Colonic mucosa (tissue), 4 donors: ENCODE measurements at regions not wholly inside any gene's neighbourhood (a gene's known extent, or its start where the extent isn't known, plus 50 kb on each side); places are given as distances from the start of the nearest gene placed in this dataset.

Experiments used
- DNase-seq: peaks from one replicate; pipeline ENCODE4 v3.0.0-alpha.2; 2020
- H3K27ac ChIP-seq: fragments of 200-600 bp; one replicate; pipeline ENCODE4 v1.8.0; 2021
- H3K27me3 ChIP-seq: fragments of 200-600 bp; one replicate; pipeline ENCODE4 v1.8.0; 2021
- H3K36me3 ChIP-seq: fragments of 200-600 bp; one replicate; pipeline ENCODE4 v1.8.0; 2021
- H3K4me1 ChIP-seq: fragments of 200-600 bp; one replicate; pipeline ENCODE4 v1.8.0; 2021; ENCODE audit warnings: mild to moderate bottlenecking
- H3K4me3 ChIP-seq: fragments of 200-600 bp; one replicate; pipeline ENCODE4 v1.8.0; 2021
- H3K9ac ChIP-seq, 2 donors: one replicate each; pipeline ENCODE4 v1.7.0; 2013; ENCODE audit warnings: control low read depth in 2 of 2, low read depth in 2 of 2, low read length in 2 of 2
- H3K9me3 ChIP-seq: fragments of 200-600 bp; one replicate; pipeline ENCODE4 v1.8.0; 2021
- intact Hi-C: fragments of 100-400 bp; cut with DNase I; formaldehyde crosslinking; loops from one replicate; pipeline ENCODE4 v1.14.1; 2022
- TF ChIP-seq, protein P1 (sequence below): fragments of 200-600 bp; IDR thresholded peaks from one replicate; pipeline ENCODE4 v1.8.0; 2022; ENCODE audit warnings: antibody characterized with exemption, mild to moderate bottlenecking
- donor health status: healthy.
- donor health status: DM: no; HTN: no; CAD: no.
- donor health status: DM: no; HTN: no; CAD: no.

DNA sequence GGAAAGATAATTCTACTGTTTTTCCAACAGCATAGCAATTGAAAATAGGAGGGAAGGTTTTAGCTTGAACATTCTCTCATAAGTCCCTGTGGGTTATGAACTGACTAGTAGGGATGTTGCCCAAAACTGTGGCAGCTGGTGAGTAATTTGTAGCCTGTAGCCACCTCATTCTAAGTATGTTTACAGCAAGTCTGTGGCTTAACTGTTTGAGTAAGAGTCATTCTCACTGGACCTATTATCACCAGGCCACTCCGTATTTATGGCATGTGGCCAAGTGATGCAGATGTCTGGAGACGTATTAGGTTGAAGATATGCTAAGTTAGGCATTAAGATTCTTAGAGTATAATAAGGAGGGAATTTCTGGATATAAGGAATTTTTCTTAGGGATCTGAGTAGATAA, 458.3 kb downstream of the ETNK1 start:
- H3K36me3 ChIP-seq = no peaks in the 10 kb centered on the region
- no peak overlapping the region for H3K4me3 ChIP-seq
- no peak for DNase-seq
- no peak overlapping the region for H3K27ac ChIP-seq
- no peaks in the 10 kb centered on the region for H3K9me3 ChIP-seq
- intact Hi-C loops = no loop called here
- H3K9ac ChIP-seq = no peak overlapping the region
- H3K4me1 ChIP-seq = no peaks in the 10 kb centered on the region
- no peaks in the 10 kb centered on the region for H3K27me3 ChIP-seq
- TF ChIP-seq, protein P1, sequence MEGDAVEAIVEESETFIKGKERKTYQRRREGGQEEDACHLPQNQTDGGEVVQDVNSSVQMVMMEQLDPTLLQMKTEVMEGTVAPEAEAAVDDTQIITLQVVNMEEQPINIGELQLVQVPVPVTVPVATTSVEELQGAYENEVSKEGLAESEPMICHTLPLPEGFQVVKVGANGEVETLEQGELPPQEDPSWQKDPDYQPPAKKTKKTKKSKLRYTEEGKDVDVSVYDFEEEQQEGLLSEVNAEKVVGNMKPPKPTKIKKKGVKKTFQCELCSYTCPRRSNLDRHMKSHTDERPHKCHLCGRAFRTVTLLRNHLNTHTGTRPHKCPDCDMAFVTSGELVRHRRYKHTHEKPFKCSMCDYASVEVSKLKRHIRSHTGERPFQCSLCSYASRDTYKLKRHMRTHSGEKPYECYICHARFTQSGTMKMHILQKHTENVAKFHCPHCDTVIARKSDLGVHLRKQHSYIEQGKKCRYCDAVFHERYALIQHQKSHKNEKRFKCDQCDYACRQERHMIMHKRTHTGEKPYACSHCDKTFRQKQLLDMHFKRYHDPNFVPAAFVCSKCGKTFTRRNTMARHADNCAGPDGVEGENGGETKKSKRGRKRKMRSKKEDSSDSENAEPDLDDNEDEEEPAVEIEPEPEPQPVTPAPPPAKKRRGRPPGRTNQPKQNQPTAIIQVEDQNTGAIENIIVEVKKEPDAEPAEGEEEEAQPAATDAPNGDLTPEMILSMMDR = no peak

DNA sequence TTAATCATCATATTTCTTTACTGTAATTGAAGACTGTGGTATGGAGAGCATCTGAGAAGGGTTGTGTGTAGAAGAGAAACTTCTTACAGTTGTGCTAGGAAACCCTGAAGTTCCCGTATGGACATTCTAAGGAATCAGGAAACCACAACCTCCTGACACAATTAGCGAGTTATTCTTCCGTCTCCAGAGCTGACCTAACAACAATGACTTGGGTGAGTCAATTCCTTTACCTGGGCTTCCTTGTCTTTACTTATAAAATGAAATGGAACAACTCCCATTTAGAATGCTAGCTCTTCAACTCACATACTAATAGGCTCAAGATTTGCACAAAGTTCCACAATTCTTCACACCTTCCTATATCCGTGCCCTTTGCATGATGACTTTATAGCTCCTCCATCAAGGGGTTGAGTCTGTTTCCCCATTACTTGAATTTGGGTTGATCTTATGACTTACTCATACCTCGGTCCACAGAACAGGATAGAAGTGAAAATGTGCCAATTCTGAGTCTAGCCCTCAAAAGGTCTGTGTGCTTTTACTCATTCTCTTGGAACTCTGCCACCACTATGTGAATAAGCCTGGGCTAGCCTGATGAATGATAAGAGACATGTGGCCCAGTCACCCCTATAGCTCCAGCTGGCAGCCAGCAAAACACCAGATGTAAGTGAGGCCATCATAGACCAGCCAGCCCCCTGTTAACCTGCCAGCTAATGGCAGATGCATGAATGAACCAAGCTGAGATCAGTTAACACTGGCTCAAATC, 459.4 kb downstream of the ETNK1 start:
- Histone ChIP-seq H3K9me3 (no peaks in the 10 kb centered on the region), H3K4me3 (no peak overlapping the region), H3K9ac (no peak overlapping the region), H3K36me3 (no peaks in the 10 kb centered on the region), H3K27me3 (no peaks in the 10 kb centered on the region), H3K4me1 (no peaks in the 10 kb centered on the region), H3K27ac (no peak overlapping the region)
- no peak for DNase-seq
- TF ChIP-seq, protein P1 = no peak
- intact Hi-C loops = no loop called here

DNA sequence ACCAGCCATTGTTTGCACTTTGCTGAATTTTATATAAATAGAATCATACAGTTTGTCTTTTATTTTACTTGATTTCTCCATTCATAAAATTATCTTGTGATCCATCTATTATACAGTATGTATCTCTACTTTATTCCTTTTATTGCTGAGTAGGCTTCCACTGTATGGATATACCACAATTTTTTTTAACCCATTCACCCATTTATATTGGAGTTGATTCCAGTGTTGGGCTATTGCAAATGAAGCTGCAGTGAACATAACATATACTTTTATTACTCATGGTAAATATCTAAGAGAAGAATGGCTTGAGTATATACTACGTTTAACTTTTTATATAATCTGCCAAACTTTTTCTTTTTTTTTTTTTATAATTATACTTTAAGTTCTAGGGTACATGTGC, 463.6 kb downstream of the ETNK1 start:
- TF ChIP-seq, protein P1 = no peak
- H3K9me3 ChIP-seq = no peaks in the 10 kb centered on the region
- intact Hi-C loops = no loop called here
- H3K9ac ChIP-seq = no peak overlapping the region
- H3K4me1 ChIP-seq = no peaks in the 10 kb centered on the region
- no peak overlapping the region for H3K4me3 ChIP-seq
- no peak overlapping the region for H3K27ac ChIP-seq
- DNase-seq = no peak
- no peaks in the 10 kb centered on the region for H3K36me3 ChIP-seq
- no peaks in the 10 kb centered on the region for H3K27me3 ChIP-seq

DNA sequence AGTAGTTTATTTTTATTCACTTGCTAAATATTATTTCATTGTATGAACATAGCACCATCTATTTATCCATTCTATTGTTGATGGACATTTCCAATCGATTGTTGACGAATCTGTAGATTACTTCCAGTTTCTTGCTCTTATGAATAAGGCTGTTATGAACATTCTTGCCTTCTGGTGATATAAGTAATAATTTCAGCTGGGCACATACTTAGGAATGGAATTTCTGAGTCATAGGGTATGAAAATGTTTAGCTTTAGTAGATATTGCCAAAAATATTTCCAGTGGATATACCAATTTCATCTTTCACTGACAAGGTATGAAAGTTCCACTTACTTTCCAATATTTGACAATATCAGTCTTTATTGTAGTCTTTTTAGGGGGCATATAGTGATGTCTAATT, 468.5 kb downstream of the ETNK1 start:
- Histone ChIP-seq H3K9me3 (no peaks in the 10 kb centered on the region), H3K9ac (no peak overlapping the region), H3K27ac (no peak overlapping the region), H3K4me3 (no peak overlapping the region), H3K36me3 (no peaks in the 10 kb centered on the region), H3K4me1 (no peaks in the 10 kb centered on the region), H3K27me3 (no peaks in the 10 kb centered on the region)
- no peak for DNase-seq
- intact Hi-C loops = no loop called here
- TF ChIP-seq, protein P1 = no peak

DNA sequence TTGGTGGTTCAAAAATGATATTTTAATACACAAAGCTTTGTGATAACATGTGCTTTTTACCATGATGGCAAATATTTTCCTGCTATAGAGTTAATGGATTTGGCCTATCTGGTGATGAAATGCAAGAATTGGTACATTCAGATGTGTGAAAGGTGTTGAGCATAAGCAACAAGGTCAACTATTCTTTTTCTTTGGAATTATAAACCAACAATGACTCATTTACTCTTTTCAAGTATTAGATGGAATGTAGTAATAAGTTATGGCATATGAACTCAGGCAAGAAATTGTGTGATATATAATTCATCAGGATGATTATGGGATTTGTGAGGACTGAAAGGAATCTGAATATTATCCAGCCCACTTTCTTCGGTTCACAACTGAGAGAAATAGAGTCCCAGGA, 471.4 kb downstream of the ETNK1 start:
- no peak overlapping the region for H3K4me3 ChIP-seq
- no peaks in the 10 kb centered on the region for H3K4me1 ChIP-seq
- H3K27ac ChIP-seq = no peak overlapping the region
- TF ChIP-seq, protein P1 = no peak
- no peaks in the 10 kb centered on the region for H3K27me3 ChIP-seq
- intact Hi-C loops = no loop called here
- no peaks in the 10 kb centered on the region for H3K36me3 ChIP-seq
- no peaks in the 10 kb centered on the region for H3K9me3 ChIP-seq
- DNase-seq = no peak
- no peak overlapping the region for H3K9ac ChIP-seq
